ENCODE measurements at regions not wholly inside any gene's neighbourhood (a gene's known extent, or its start where the extent isn't known, plus 50 kb on each side); places are given as distances from the start of the nearest gene placed in this dataset.

DNA sequence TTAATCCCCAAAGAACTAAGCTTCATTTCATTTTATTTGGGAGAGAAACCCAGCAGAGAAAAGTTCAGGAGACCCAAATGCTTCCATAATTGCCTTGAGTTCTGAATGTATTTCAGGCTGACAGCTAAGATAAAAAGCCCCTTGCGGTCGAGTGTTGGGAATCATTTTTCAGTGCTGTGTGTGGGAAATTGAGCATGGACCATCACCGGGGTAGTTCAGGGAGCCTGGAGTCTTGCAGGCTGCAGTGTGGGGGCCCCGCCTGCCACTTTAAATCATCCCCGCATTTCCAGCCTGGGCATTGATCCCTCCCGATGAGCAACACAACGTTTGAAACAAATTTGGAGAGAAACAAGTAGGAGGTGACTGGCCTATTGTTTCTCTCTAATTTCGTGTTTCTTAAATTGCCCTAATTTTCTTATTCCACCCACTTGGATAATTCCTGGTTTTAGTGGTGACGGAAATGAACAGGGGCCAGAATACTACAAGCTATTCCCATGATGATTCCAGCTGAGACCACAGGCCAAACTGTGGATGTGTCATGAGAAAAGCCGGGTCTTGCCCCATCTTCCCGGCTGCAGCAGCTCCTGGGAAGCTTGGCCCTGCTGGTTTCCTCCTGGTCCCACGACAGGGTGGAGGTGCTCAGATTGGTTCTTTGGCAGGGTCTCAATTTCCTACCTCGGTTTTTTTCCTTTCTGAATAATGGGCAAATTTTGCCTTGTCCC lies 75.1 kb downstream of the FOXL1 start:
- POLR2A ChIA-PET: no interaction called here
- H3K9me3 ChIP-seq (ENCODE audit: control insufficient read depth, insufficient read depth, low read depth, low read length): no peaks in the 10 kb centered on the region
- CTCF ChIA-PET: no interaction called here
- H3K4me3 ChIP-seq (ENCODE audit: low read depth, low read length): no peak overlapping the region
- H3K4me1 ChIP-seq (ENCODE audit: control insufficient read depth, insufficient read depth, low read length): no peaks in the 10 kb centered on the region
- TF ChIP-seq, protein P1, sequence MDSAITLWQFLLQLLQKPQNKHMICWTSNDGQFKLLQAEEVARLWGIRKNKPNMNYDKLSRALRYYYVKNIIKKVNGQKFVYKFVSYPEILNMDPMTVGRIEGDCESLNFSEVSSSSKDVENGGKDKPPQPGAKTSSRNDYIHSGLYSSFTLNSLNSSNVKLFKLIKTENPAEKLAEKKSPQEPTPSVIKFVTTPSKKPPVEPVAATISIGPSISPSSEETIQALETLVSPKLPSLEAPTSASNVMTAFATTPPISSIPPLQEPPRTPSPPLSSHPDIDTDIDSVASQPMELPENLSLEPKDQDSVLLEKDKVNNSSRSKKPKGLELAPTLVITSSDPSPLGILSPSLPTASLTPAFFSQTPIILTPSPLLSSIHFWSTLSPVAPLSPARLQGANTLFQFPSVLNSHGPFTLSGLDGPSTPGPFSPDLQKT (IDR thresholded peaks at IDR 0.05; ENCODE audit: borderline replicate concordance, low read depth, low read length): no peak
- TF ChIP-seq, protein P2, sequence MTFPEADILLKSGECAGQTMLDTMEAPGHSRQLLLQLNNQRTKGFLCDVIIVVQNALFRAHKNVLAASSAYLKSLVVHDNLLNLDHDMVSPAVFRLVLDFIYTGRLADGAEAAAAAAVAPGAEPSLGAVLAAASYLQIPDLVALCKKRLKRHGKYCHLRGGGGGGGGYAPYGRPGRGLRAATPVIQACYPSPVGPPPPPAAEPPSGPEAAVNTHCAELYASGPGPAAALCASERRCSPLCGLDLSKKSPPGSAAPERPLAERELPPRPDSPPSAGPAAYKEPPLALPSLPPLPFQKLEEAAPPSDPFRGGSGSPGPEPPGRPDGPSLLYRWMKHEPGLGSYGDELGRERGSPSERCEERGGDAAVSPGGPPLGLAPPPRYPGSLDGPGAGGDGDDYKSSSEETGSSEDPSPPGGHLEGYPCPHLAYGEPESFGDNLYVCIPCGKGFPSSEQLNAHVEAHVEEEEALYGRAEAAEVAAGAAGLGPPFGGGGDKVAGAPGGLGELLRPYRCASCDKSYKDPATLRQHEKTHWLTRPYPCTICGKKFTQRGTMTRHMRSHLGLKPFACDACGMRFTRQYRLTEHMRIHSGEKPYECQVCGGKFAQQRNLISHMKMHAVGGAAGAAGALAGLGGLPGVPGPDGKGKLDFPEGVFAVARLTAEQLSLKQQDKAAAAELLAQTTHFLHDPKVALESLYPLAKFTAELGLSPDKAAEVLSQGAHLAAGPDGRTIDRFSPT (tag by site-specific recombination; IDR thresholded peaks at IDR 0.05): no peak
- no peak for TF ChIP-seq BCL11A (tag by site-specific recombination; IDR thresholded peaks at IDR 0.05; ENCODE audit: low read depth)
- no peak for TF ChIP-seq ZNF843 (tag by site-specific recombination; IDR thresholded peaks at IDR 0.05)
- TF ChIP-seq HOXC10 (CRISPR knock-in tag; IDR thresholded peaks at IDR 0.05): no peak
- no peak for TF ChIP-seq GFI1B (tag by site-specific recombination; IDR thresholded peaks at IDR 0.05)
- no peak for TF ChIP-seq KLF8 (tag by site-specific recombination; IDR thresholded peaks at IDR 0.05)
- TF ChIP-seq ZNF544 (tag by site-specific recombination; IDR thresholded peaks at IDR 0.05): no peak
- TF ChIP-seq, protein P3, sequence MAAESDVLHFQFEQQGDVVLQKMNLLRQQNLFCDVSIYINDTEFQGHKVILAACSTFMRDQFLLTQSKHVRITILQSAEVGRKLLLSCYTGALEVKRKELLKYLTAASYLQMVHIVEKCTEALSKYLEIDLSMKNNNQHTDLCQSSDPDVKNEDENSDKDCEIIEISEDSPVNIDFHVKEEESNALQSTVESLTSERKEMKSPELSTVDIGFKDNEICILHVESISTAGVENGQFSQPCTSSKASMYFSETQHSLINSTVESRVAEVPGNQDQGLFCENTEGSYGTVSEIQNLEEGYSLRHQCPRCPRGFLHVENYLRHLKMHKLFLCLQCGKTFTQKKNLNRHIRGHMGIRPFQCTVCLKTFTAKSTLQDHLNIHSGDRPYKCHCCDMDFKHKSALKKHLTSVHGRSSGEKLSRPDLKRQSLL (tag by site-specific recombination; IDR thresholded peaks at IDR 0.05): no peak
- H3K27ac ChIP-seq (ENCODE audit: extremely low read depth, low read depth, low read length): no peak overlapping the region
- no peaks in the 10 kb centered on the region for H3K36me3 ChIP-seq (ENCODE audit: control insufficient read depth in 2 of 2, insufficient read depth in 1 of 2, low read length in 2 of 2)

DNA sequence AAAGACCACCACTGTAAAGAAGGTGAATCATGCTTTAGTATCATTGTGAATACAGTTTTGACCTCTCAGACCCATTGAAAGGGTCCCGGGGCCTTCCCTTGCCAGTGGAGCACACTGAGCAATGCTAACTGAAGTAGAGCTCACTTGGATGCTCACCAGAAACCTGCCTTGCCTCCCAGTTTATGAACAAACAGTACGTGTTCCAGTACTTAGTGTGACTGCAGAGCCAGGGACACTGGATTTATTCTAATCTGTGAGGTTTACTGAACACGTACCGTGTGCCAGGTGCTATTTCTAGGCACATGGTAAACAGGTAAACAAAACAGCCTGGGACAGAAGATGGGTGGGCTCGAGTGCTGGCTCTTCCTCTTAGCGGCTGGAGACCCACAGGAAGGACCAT lies 79.6 kb downstream of the FOXL1 start:
- ChIA-PET POLR2A (no interaction called here), CTCF (interaction anchor here (0.5 kb wide), 1 partner anchor 34 kb away, joined by 3 read pairs; no protein-coding TSS in a partner anchor)
- no peaks in the 10 kb centered on the region for H3K36me3 ChIP-seq (ENCODE audit: control insufficient read depth in 2 of 2, insufficient read depth in 1 of 2, low read length in 2 of 2)
- H3K27ac ChIP-seq (ENCODE audit: extremely low read depth, low read depth, low read length): no peak overlapping the region
- TF ChIP-seq ZNF521 (tag by site-specific recombination; IDR thresholded peaks at IDR 0.05) (no peak), ZBTB17 (tag by site-specific recombination; IDR thresholded peaks at IDR 0.05) (no peak), HOXD13 (CRISPR knock-in tag; IDR thresholded peaks at IDR 0.05; ENCODE audit: borderline replicate concordance) (no peak), ZNF202 (tag by site-specific recombination; IDR thresholded peaks at IDR 0.05; ENCODE audit: borderline replicate concordance) (no peak), ZFP37 (tag by site-specific recombination; IDR thresholded peaks at IDR 0.05) (no peak), ZSCAN16 (tag by site-specific recombination; IDR thresholded peaks at IDR 0.05) (no peak)
- TF ChIP-seq, protein P4, sequence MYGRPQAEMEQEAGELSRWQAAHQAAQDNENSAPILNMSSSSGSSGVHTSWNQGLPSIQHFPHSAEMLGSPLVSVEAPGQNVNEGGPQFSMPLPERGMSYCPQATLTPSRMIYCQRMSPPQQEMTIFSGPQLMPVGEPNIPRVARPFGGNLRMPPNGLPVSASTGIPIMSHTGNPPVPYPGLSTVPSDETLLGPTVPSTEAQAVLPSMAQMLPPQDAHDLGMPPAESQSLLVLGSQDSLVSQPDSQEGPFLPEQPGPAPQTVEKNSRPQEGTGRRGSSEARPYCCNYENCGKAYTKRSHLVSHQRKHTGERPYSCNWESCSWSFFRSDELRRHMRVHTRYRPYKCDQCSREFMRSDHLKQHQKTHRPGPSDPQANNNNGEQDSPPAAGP (tag by site-specific recombination; IDR thresholded peaks at IDR 0.05): no peak
- TF ChIP-seq, protein P5, sequence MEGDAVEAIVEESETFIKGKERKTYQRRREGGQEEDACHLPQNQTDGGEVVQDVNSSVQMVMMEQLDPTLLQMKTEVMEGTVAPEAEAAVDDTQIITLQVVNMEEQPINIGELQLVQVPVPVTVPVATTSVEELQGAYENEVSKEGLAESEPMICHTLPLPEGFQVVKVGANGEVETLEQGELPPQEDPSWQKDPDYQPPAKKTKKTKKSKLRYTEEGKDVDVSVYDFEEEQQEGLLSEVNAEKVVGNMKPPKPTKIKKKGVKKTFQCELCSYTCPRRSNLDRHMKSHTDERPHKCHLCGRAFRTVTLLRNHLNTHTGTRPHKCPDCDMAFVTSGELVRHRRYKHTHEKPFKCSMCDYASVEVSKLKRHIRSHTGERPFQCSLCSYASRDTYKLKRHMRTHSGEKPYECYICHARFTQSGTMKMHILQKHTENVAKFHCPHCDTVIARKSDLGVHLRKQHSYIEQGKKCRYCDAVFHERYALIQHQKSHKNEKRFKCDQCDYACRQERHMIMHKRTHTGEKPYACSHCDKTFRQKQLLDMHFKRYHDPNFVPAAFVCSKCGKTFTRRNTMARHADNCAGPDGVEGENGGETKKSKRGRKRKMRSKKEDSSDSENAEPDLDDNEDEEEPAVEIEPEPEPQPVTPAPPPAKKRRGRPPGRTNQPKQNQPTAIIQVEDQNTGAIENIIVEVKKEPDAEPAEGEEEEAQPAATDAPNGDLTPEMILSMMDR (tag by site-specific recombination; IDR thresholded peaks at IDR 0.05): no peak
- no peak overlapping the region for H3K4me3 ChIP-seq (ENCODE audit: low read depth, low read length)
- no peaks in the 10 kb centered on the region for H3K4me1 ChIP-seq (ENCODE audit: control insufficient read depth, insufficient read depth, low read length)
- H3K9me3 ChIP-seq (ENCODE audit: control insufficient read depth, insufficient read depth, low read depth, low read length): no peaks in the 10 kb centered on the region
